Transverse colon (tissue), 4 donors: ENCODE measurements at regions not wholly inside any gene's neighbourhood (a gene's known extent, or its start where the extent isn't known, plus 50 kb on each side); places are given as distances from the start of the nearest gene placed in this dataset.
"Not testable (repeated sequence)": the region's sequence is repeated elsewhere in the genome, so short reads cannot be mapped to it uniquely, and the experiment has no call there.

Source experiments
- EP300 ChIP-seq: sonication (generic); formaldehyde crosslinking; IDR thresholded peaks from one replicate; pipeline ENCODE4 v1.6.1; 2017; ENCODE audit warnings: antibody characterized with exemption, low read depth
- POLR2A ChIP-seq: fragments of 450-650 bp; IDR thresholded peaks from one replicate; pipeline ENCODE4 v1.6.1; 2016; ENCODE audit warnings: antibody characterized with exemption, mild to moderate bottlenecking, moderate library complexity
- POLR2AphosphoS5 ChIP-seq, 3 donors: sonication (generic); formaldehyde crosslinking; IDR thresholded peaks; one replicate each; pipeline ENCODE4 v1.6.1; 2016; ENCODE audit warnings: antibody characterized with exemption in 3 of 3
- TF ChIP-seq, protein P1 (sequence below), 5 experiments: fragments of 200-600 bp in 3 of 5; fragments of 450-650 bp in 2 of 5; sonication (generic) in 3 of 5; IDR thresholded peaks; 1 replicate in 2 of 5; 2 replicates in 3 of 5; pipeline ENCODE4 v1.5.1; 2016 to 2017; ENCODE audit warnings: antibody characterized with exemption in 5 of 5, inconsistent platforms in 3 of 5, mild to moderate bottlenecking in 2 of 5, moderate library complexity in 1 of 5

DNA sequence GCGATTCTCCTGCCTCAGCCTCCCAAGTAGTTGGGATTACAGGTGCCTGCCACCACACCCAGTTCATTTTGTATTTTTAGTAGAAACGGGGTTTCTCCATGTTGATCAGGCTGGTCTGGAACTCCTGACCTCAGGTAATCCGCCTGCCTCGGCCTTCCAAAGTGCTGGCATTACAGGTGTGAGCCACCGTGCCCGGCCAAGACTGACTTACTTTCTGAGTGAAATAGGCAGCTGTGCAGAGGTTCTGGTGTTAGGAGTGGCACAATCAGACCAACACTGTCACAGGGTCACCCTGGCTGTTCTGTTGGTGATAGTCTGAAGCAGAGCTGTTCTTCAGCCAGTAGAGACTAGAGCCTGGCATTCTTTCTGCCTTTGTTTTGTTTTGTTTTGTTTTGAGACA, 77.4 kb upstream of the PARD3 start:
- not testable (repeated sequence) for TF ChIP-seq POLR2A; POLR2AphosphoS5 (IDR thresholded peaks at IDR 0.05); EP300
- TF ChIP-seq, protein P1, sequence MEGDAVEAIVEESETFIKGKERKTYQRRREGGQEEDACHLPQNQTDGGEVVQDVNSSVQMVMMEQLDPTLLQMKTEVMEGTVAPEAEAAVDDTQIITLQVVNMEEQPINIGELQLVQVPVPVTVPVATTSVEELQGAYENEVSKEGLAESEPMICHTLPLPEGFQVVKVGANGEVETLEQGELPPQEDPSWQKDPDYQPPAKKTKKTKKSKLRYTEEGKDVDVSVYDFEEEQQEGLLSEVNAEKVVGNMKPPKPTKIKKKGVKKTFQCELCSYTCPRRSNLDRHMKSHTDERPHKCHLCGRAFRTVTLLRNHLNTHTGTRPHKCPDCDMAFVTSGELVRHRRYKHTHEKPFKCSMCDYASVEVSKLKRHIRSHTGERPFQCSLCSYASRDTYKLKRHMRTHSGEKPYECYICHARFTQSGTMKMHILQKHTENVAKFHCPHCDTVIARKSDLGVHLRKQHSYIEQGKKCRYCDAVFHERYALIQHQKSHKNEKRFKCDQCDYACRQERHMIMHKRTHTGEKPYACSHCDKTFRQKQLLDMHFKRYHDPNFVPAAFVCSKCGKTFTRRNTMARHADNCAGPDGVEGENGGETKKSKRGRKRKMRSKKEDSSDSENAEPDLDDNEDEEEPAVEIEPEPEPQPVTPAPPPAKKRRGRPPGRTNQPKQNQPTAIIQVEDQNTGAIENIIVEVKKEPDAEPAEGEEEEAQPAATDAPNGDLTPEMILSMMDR (IDR thresholded peaks at IDR 0.05), result not testable (repeated sequence)
